Left ventricle myocardium inferior (tissue), 1 donor: ENCODE measurements at regions not wholly inside any gene's neighbourhood (a gene's known extent, or its start where the extent isn't known, plus 50 kb on each side); places are given as distances from the start of the nearest gene placed in this dataset.
A peak's percentile ranks its signal among the peaks of the same experiment; 100 is the strongest.

ENCODE experiments used
- DNase-seq: peaks from one replicate; pipeline ENCODE4 v3.0.0-alpha.2; 2020
- H3K27ac ChIP-seq: fragments of 200-600 bp; replicated peaks from 2 replicates; pipeline ENCODE4 v1.8.0; 2021
- H3K27me3 ChIP-seq: fragments of 200-600 bp; 2 replicates; pipeline ENCODE4 v1.8.0; 2021; ENCODE audit warnings: low read depth
- H3K36me3 ChIP-seq: fragments of 200-600 bp; 2 replicates; pipeline ENCODE4 v1.8.0; 2021
- H3K4me1 ChIP-seq: fragments of 200-600 bp; 2 replicates; pipeline ENCODE4 v1.8.0; 2021
- H3K4me3 ChIP-seq: fragments of 200-600 bp; 2 replicates; pipeline ENCODE4 v1.8.0; 2021; ENCODE audit warnings: mild to moderate bottlenecking, moderate library complexity
- H3K9me3 ChIP-seq: fragments of 200-600 bp; replicated peaks from 2 replicates; pipeline ENCODE4 v1.8.0; 2021
- CTCF ChIP-seq: fragments of 200-600 bp; IDR thresholded peaks from 2 replicates; pipeline ENCODE4 v1.8.0; 2021; ENCODE audit warnings: antibody characterized with exemption, mild to moderate bottlenecking, borderline replicate concordance
- intact Hi-C: fragments of 100-400 bp; cut with micrococcal nuclease; formaldehyde crosslinking; loops from one replicate; pipeline ENCODE4 v1.11.0; 2022
- donor health status: DM: no; HTN: yes; CAD: no; lungs with severe emphysema.

GRCh38 chr7:135840591-135840990 lies 92.0 kb upstream of the FAM180A start:
- no peak for DNase-seq
- H3K27me3 ChIP-seq, result no peaks in the 10 kb centered on the region
- no peak overlapping the region for H3K27ac ChIP-seq
- no peaks in the 10 kb centered on the region for H3K4me1 ChIP-seq
- no peak for TF ChIP-seq CTCF
- intact Hi-C loops, result no loop called here
- H3K9me3 ChIP-seq, result no peaks in the 10 kb centered on the region
- H3K4me3 ChIP-seq, result no peak overlapping the region
- H3K36me3 ChIP-seq, result no peaks in the 10 kb centered on the region

- intact Hi-C loops, result no loop called here
- no peak for TF ChIP-seq CTCF
- H3K4me3 ChIP-seq, result no peak overlapping the region
- DNase-seq, result no peak
- H3K27me3 ChIP-seq, result no peaks in the 10 kb centered on the region
- peaks cover 9% of the 10 kb centered on the region for H3K4me1 ChIP-seq
- no peaks in the 10 kb centered on the region for H3K36me3 ChIP-seq
- H3K9me3 ChIP-seq, result no peaks in the 10 kb centered on the region
- H3K27ac ChIP-seq, result no peak overlapping the region
Measured at GRCh38 chr7:135837675-135838074, 89.1 kb upstream of the FAM180A start.

- DNase-seq, result no peak
- H3K4me3 ChIP-seq, result peak overlapping the region; percentile 1
- H3K27ac ChIP-seq, result peak overlapping the region; percentile 52
Measured at GRCh38 chr7:135834266-135834665, 85.7 kb upstream of the FAM180A start.

GRCh38 chr7:135833642-135834041 lies 85.0 kb upstream of the FAM180A start:
- H3K27me3 ChIP-seq, result no peaks in the 10 kb centered on the region

More at GRCh38 chr7:135834266-135834665, 85.7 kb upstream of the FAM180A start:
- no peak for TF ChIP-seq CTCF
- no peaks in the 10 kb centered on the region for H3K36me3 ChIP-seq
- intact Hi-C loops, result no loop called here
- peaks cover 9% of the 10 kb centered on the region for H3K4me1 ChIP-seq
- no peaks in the 10 kb centered on the region for H3K27me3 ChIP-seq
- H3K9me3 ChIP-seq, result no peaks in the 10 kb centered on the region

GRCh38 chr7:135831455-135832195 lies 83.0 kb upstream of the FAM180A start:
- Histone ChIP-seq H3K36me3 (no peaks in the 10 kb centered on the region), H3K27me3 (no peaks in the 10 kb centered on the region), H3K27ac (no peak overlapping the region), H3K4me3 (no peak overlapping the region), H3K9me3 (no peaks in the 10 kb centered on the region), H3K4me1 (peaks cover 9% of the 10 kb centered on the region)
- no peak for TF ChIP-seq CTCF
- intact Hi-C loops, result no loop called here
- no peak for DNase-seq

More at GRCh38 chr7:135833642-135834041, 85.0 kb upstream of the FAM180A start:
- Histone ChIP-seq H3K27ac (peak overlapping the region; percentile 52), H3K9me3 (no peaks in the 10 kb centered on the region), H3K4me3 (no peak overlapping the region), H3K4me1 (peaks cover 9% of the 10 kb centered on the region), H3K36me3 (no peaks in the 10 kb centered on the region)
- no peak for DNase-seq
- TF ChIP-seq CTCF, result no peak
- intact Hi-C loops, result no loop called here
